H1 (cell line): ENCODE measurements at regions not wholly inside any gene's neighbourhood (a gene's known extent, or its start where the extent isn't known, plus 50 kb on each side); places are given as distances from the start of the nearest gene placed in this dataset.

Experiments used
- BCL11A ChIP-seq, 2 experiments: IDR thresholded peaks; one replicate each; pipeline ENCODE4 v1.6.1; 2011; ENCODE audit warnings: low read depth in 2 of 2, low read length in 2 of 2, mild to moderate bottlenecking in 2 of 2
- HDAC6 ChIP-seq: IDR thresholded peaks from one replicate; pipeline ENCODE4 v1.7.1; 2012; ENCODE audit warnings: low read depth, mild to moderate bottlenecking, inconsistent platforms, low read length, moderate library complexity
- MAFK ChIP-seq: IDR thresholded peaks from 2 replicates; pipeline ENCODE4 v1.6.1; 2012; ENCODE audit warnings: low read depth, mild to moderate bottlenecking, improper control_type of control experiment, low read length
- POLR2AphosphoS5 ChIP-seq: IDR thresholded peaks from 2 replicates; pipeline ENCODE4 v1.6.1; 2011; ENCODE audit warnings: low read depth, low read length
- RNF2 ChIP-seq: fragments of 200-900, 300-1000 bp; sonication (generic); IDR thresholded peaks from 2 replicates; pipeline ENCODE4 v1.7.1; 2016; ENCODE audit warnings: borderline replicate concordance, low read depth, mild to moderate bottlenecking, antibody characterized with exemption, low read length; ENCODE audit not compliant: poor library complexity, severe bottlenecking; ENCODE audit errors: missing control alignments
- SAP30 ChIP-seq: fragments of 300-600 bp; sonication (generic); IDR thresholded peaks from 2 replicates; pipeline ENCODE4 v1.7.1; 2012; ENCODE audit warnings: low read length, moderate library complexity, mild to moderate bottlenecking, inconsistent platforms; ENCODE audit not compliant: insufficient read depth, insufficient replicate concordance
- YY1 ChIP-seq: IDR thresholded peaks from 2 replicates; pipeline ENCODE4 v1.6.1; 2011; ENCODE audit warnings: low read depth, mild to moderate bottlenecking, low read length
- ZNF274 ChIP-seq: IDR thresholded peaks from 2 replicates; pipeline ENCODE4 v1.7.0; 2012; ENCODE audit warnings: low read length, borderline replicate concordance; ENCODE audit errors: extremely low read depth

- TF ChIP-seq HDAC6 (no peak), MAFK (no peak), RNF2 (no peak), ZNF274 (no peak), YY1 (no peak), SAP30 (no peak), POLR2AphosphoS5 (no peak), BCL11A (IDR thresholded peaks at IDR 0.05; ENCODE audit: low read depth in 2 of 2, low read length in 2 of 2) (no peak)
Measured at GRCh38 chr3:59558906-59559720, 509.3 kb upstream of the CFAP20DC start (continued).
